Mucosa of descending colon (tissue), 3 donors: ENCODE measurements at regions not wholly inside any gene's neighbourhood (a gene's known extent, or its start where the extent isn't known, plus 50 kb on each side); places are given as distances from the start of the nearest gene placed in this dataset.

ENCODE experiments used
- ATAC-seq: fragments of 200-7000 bp; cut with Tn5 transposase; one replicate; pipeline ENCODE4 v1.9.1; 2020; ENCODE audit warnings: mild to moderate bottlenecking, moderate library complexity
- DNase-seq, 3 donors: peaks; one replicate each; pipeline ENCODE4 v3.0.0-alpha.2; 2020
- H3K36me3 ChIP-seq: fragments of 200-600 bp; one replicate; pipeline ENCODE4 v1.8.0; 2021; ENCODE audit warnings: low read depth, mild to moderate bottlenecking
- H3K4me1 ChIP-seq: fragments of 200-600 bp; one replicate; pipeline ENCODE4 v1.8.0; 2021; ENCODE audit warnings: low read depth, mild to moderate bottlenecking
- H3K4me3 ChIP-seq: fragments of 200-600 bp; one replicate; pipeline ENCODE4 v1.8.0; 2021; ENCODE audit warnings: mild to moderate bottlenecking
- H3K9me3 ChIP-seq: fragments of 200-600 bp; one replicate; pipeline ENCODE4 v1.8.0; 2021; ENCODE audit warnings: mild to moderate bottlenecking
- intact Hi-C, 2 donors: fragments of 100-400 bp; cut with DNase I in 1 of 2; cut with micrococcal nuclease in 1 of 2; formaldehyde crosslinking; loops; one replicate each; pipeline versions ENCODE4 v1.11.0 to v1.11.1; 2022; cut with DNase I, micrococcal nuclease
- TF ChIP-seq, protein P1 (sequence below): fragments of 200-600 bp; IDR thresholded peaks from one replicate; pipeline ENCODE4 v1.8.0; 2022; ENCODE audit warnings: antibody characterized with exemption, mild to moderate bottlenecking
- donor health status: DM: no; HTN: no; CAD: no; lungs with moderate emphysema.
- donor health status: DM: no; HTN: no; CAD: no.
- donor health status: DM: no; HTN: yes; CAD: no.

GRCh38 chr22:47372596-47373385 is 610.3 kb downstream of the TBC1D22A start:
- no peaks in the 10 kb centered on the region for H3K36me3 ChIP-seq
- ATAC-seq (no peak), DNase-seq (no peak)
- intact Hi-C loops: loop anchor here in 1 of 2 donors (5.0 kb wide), 1 partner anchor 170 kb away; no protein-coding TSS in a partner anchor
- no peaks in the 10 kb centered on the region for H3K9me3 ChIP-seq
- TF ChIP-seq, protein P1, sequence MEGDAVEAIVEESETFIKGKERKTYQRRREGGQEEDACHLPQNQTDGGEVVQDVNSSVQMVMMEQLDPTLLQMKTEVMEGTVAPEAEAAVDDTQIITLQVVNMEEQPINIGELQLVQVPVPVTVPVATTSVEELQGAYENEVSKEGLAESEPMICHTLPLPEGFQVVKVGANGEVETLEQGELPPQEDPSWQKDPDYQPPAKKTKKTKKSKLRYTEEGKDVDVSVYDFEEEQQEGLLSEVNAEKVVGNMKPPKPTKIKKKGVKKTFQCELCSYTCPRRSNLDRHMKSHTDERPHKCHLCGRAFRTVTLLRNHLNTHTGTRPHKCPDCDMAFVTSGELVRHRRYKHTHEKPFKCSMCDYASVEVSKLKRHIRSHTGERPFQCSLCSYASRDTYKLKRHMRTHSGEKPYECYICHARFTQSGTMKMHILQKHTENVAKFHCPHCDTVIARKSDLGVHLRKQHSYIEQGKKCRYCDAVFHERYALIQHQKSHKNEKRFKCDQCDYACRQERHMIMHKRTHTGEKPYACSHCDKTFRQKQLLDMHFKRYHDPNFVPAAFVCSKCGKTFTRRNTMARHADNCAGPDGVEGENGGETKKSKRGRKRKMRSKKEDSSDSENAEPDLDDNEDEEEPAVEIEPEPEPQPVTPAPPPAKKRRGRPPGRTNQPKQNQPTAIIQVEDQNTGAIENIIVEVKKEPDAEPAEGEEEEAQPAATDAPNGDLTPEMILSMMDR: no peak
- no peaks in the 10 kb centered on the region for H3K4me1 ChIP-seq
- no peak overlapping the region for H3K4me3 ChIP-seq

DNA sequence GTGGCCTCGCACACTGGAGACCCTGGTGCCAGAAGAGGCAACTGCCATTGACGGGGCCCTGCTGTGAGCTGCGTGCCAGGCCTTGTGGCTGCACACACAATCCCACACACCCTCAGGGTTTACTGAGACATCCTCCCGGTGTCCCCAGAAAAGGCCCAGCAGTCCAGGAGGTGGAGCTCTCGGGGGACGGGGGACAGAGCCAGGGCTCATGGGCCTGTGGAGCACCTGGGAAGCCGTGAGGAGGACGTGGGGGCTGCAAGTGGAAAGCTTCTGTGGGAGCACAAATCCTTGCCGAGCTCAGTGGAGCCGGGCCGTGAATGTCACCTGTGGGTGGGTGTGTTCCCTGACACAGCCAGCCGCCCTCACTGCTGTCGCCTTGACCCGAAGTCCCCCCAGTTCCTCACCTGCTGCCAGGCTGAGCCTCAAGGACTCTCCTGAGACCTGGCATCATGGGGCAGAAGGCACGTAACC is 609.7 kb downstream of the TBC1D22A start:
- TF ChIP-seq, protein P1: no peak
- intact Hi-C loops: loop anchor here in 1 of 2 donors (5.0 kb wide), 1 partner anchor 170 kb away; no protein-coding TSS in a partner anchor
- H3K9me3 ChIP-seq: no peaks in the 10 kb centered on the region
- ATAC-seq (no peak), DNase-seq (no peak)
- H3K36me3 ChIP-seq: no peaks in the 10 kb centered on the region
- no peaks in the 10 kb centered on the region for H3K4me1 ChIP-seq
- H3K4me3 ChIP-seq: no peak overlapping the region

DNA sequence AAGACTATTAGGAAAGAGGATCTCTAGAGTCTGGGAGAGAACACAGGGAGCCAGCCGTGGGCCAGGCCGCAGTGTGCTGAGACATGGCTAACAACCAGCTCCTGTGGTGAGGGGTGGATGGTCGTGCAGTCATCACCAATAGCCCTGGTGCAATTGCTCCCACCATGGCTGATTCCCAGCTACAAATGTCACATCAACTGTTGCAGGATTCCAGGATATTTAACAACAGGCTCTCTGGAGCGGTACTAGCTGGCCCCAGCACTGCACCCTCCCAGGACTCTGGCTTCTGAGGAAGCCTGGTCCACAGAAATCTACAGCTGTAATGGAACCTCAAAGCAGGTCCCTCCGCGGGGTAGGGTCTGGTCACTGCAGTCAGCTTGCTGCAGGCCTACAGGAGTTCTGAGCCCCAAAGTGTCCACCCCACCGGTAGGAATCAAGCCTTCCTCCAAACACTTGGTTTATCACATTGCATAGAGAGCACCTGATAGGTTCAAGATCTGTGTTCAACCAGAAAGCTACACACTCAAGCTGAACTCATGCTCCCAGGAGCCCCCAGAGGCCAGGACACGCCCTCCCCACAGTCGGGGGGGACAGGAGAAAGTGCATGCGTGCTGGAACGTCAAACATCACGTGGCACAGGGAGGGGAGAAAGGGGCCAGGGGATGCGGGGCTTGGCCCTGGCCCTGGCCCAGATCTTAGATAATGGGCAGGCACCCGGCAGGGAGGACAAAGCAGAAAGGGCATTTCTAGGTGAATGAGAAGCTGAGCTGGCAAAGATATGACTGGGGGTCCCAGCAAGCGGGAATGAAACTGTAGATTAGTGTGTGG is 609.0 kb downstream of the TBC1D22A start:
- TF ChIP-seq, protein P1: no peak
- H3K4me1 ChIP-seq: no peaks in the 10 kb centered on the region
- no peak for ATAC-seq
- intact Hi-C loops: loop anchor here in 1 of 2 donors (5.0 kb wide), 1 partner anchor 169 kb away; no protein-coding TSS in a partner anchor
- no peaks in the 10 kb centered on the region for H3K36me3 ChIP-seq
- no peak for DNase-seq
- H3K9me3 ChIP-seq: no peaks in the 10 kb centered on the region
- H3K4me3 ChIP-seq: no peak overlapping the region

GRCh38 chr22:47370448-47371262 is 608.2 kb downstream of the TBC1D22A start:
- H3K4me3 ChIP-seq: no peak overlapping the region
- intact Hi-C loops: loop anchor here in 1 of 2 donors (5.0 kb wide), 1 partner anchor 168 kb away; no protein-coding TSS in a partner anchor
- TF ChIP-seq, protein P1: no peak
- DNase-seq: no peak
- H3K36me3 ChIP-seq: no peaks in the 10 kb centered on the region
- no peak for ATAC-seq
- H3K4me1 ChIP-seq: no peaks in the 10 kb centered on the region
- no peaks in the 10 kb centered on the region for H3K9me3 ChIP-seq

GRCh38 chr22:47369431-47370015 is 607.1 kb downstream of the TBC1D22A start:
- DNase-seq: no peak
- ATAC-seq: no peak
- TF ChIP-seq, protein P1: no peak
- H3K4me1 ChIP-seq: no peaks in the 10 kb centered on the region
- no peaks in the 10 kb centered on the region for H3K9me3 ChIP-seq
- H3K4me3 ChIP-seq: no peak overlapping the region
- intact Hi-C loops: loop anchor here in 1 of 2 donors (5.0 kb wide), 1 partner anchor 167 kb away; no protein-coding TSS in a partner anchor
- H3K36me3 ChIP-seq: no peaks in the 10 kb centered on the region
